ENCODE measurements at regions not wholly inside any gene's neighbourhood (a gene's known extent, or its start where the extent isn't known, plus 50 kb on each side); places are given as distances from the start of the nearest gene placed in this dataset.

DNA sequence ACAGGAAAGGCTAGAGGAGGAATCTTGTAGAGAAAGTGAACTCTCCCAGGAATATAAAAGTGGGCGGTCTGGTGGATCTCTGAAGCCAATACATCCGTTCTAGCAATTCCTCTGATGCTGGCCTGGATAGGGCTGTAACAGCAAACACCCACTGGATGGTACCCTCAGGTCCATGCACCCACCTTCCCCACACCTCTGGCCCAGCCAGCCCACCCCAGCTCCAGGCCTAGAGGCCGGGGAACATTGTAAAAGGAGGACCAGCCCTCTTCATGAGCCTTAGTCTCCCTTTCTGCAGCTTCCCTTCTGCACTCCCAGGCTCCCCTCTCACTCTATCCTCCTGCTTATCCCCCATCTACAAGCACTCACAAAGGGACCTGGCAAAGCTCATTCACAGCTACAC, 443.9 kb downstream of the BUD13 start:
- TF ChIP-seq, protein P1, sequence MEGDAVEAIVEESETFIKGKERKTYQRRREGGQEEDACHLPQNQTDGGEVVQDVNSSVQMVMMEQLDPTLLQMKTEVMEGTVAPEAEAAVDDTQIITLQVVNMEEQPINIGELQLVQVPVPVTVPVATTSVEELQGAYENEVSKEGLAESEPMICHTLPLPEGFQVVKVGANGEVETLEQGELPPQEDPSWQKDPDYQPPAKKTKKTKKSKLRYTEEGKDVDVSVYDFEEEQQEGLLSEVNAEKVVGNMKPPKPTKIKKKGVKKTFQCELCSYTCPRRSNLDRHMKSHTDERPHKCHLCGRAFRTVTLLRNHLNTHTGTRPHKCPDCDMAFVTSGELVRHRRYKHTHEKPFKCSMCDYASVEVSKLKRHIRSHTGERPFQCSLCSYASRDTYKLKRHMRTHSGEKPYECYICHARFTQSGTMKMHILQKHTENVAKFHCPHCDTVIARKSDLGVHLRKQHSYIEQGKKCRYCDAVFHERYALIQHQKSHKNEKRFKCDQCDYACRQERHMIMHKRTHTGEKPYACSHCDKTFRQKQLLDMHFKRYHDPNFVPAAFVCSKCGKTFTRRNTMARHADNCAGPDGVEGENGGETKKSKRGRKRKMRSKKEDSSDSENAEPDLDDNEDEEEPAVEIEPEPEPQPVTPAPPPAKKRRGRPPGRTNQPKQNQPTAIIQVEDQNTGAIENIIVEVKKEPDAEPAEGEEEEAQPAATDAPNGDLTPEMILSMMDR (IDR thresholded peaks at IDR 0.05) = no peak
- TF ChIP-seq POLR2A (IDR thresholded peaks at IDR 0.05) = no peak
